ENCODE measurements at regions not wholly inside any gene's neighbourhood (a gene's known extent, or its start where the extent isn't known, plus 50 kb on each side); places are given as distances from the start of the nearest gene placed in this dataset.

DNA sequence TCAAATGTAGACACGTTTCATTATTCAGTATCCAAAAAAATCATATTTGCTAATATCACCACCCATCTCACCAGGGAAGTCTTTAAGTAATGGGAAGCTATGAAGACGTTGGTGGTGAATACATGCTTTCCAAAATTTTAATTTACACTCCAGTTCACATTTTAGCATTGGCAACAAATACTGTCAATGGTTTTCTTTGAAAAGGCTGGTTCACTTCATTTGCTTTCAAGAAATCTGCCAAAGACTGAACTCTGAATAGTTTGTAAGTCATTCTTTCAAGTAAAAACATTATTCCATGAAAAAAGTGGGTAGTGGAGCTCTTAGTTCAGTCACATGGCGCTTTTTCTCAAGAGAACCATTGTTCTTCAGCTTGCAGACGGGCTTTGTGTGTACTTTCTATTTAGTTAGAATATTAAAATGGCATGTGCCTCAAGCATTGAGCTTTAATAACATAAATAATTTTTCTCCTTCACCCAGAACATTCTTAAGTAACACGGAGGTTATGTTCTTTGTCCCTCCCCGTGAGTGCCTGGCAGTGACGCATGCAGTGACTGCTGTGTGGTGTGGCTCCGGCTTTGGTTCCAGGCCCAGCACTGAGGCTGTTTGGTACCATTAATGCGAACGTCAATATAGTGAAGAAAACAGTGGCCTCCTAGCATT lies 300.0 kb upstream of the HDAC4 start:
- DNase-seq = no peak

DNA sequence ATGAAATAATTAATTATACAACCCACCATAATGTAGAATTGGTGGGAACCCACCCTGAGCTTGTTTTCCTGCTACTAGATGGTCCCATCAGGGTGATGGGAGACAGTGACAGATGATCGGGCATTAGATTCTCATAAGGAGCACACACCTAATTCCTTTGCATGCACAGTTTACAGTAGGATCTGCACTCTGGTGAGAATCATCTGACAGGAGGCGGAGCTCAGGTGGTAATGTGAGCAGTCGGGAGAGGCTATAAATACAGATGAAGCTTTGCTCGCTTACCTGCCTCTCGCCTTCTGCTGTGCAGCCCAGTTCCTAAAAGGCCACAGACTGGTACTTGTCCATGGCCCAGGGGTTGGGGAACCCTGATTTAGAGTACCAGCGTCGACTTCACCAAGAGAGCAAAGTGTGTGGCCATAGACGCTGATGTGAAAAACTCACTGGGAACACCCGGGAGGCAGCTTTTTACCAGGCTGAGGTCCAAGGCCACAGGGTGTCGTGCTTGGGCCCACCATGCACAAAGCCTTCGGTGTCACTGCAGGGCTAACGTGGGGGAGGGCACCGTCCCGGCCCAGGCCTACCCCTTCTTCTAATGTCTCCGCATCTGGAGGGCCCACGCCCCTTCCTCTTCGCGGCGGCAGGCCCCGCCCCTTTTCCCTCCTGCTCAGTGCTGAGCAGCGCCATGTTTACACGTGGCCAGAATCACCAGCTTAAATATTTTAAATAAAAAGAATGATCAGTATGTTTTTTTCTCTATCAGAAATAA lies 296.8 kb upstream of the HDAC4 start:
- DNase-seq = no peak

DNA sequence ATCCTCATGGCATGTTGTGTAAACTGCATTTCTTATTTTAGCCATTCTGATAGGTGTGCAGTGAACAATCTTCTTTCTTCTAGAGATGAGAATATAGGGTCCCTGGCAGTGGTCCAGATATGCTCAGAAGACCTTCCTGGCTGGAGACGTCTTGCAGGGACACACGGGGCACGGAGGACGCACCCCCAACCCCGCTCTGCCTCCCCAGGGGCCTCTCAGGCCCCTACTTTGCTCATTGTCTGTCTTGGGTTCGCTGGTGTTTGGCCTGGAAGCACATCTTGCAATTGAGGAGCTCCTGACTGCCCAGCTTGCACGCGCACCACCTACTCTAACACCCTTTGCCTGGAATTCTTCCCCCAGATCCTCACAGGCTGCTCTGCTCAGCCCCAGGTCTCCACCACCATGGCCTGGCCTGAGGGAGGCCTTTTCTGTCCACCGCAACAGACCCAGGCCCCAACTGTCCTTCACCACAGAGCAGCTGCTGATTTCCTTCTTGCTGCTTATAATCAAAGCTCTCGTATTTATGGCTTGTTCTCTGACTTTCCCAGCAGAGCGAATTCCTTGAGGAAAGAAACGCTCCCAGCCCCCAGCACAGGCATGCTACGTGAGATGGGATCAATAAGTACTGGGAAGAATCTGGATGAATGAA lies 295.9 kb upstream of the HDAC4 start:
- no peak for DNase-seq

DNA sequence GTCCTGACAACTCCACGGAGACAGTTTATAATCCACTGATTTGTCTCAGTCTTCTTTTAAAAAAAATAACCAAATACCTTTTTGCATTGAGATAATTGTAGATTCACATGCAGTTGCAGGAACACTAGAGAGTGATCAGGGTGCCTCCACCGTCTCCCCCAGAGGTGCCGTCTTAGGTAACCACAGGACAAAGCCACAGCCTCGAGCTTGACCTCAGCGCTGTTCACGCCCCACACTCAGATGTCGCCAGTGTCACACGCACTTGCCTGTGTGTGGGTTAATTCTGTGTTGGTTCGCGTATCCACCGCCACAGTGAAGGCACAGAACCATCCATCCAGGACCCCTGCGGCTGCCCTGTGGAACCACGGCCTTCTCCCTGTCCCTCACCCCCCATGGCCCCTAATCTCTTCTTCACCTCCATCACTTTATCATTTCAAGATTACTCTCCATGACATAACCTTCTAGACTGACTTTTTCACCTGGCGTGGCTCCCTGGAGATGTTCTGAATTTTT lies 295.0 kb upstream of the HDAC4 start:
- DNase-seq = no peak

DNA sequence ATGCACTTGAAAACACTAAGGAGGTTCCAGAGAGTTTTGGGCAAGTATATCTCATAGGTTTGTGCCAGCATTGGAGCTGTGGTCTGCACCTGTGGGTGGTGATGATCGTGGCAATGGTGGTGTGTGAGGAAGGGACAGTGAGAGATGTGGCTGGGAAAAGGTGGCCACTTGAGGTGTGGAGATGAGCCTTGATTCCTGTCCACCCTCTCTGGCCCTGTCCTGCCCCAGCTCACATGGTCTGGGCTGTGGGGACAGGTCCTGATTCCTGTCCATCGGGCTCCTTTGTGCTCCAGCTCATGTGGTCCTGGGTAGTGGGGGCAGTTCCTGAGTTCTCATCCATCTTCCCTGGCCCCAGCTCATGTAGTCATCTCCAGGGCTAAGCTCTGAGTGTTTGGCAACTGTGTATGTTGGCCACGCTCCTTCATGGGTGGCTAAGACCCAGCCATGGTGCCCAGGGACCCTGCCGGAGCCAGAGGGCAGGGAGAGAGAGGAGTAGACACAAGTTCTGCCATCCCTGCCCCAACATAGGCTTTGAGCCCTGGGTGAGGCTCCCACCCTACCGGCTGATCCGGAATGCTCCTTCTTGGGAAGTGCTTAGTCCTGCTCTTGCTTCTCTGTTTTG lies 294.4 kb upstream of the HDAC4 start:
- DNase-seq = no peak

DNA sequence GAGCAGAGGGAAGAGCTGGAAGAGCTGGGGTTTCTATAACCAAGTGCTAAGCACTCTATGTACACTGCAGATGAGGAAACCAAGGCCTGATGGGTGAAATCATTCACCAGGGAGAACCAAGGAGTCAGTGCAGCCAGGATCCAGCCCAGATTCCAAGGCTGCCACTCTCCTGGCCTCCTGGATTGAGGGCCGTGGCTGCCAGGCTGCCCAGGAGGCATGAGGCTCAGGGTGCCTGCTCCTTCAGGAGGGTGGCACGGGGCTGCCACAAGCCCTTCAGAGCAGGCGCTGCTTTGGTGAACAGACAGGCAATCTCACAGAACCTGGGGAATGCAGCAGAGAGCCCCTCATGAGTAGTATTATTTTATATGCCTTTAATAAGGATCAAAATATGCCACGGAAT lies 293.7 kb upstream of the HDAC4 start:
- DNase-seq = no peak

DNA sequence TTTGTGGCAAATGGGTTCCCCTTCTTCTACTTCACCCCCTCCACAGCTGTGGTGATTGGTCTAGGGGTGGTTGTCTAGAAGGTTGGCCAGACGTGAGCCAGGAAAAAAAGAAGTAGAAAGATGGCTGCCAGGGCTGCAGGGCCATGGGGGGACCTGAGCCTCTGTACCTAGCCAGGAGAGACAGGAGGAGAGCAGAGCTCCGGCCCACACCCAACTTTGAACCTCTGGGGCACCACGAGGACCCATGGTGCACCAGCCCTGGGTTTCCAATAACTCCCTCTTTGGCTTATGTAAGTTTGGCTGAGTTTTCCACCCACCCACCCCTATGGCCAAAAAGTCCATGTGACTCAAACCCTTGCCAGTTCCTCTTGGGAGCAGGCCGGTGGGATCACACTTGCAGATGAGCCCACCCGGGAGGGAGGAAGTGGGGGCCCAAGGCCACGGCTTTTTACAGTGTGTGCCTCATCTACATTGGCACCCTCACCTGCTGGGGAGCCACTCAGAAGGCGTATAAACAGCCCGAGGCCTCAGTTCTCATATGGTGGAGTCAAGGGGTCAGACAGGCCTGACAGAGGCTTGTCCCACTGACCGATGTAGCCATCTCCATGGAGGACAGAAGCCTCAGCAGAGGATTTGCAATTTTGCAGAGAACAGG lies 293.1 kb upstream of the HDAC4 start:
- DNase-seq = no peak

DNA sequence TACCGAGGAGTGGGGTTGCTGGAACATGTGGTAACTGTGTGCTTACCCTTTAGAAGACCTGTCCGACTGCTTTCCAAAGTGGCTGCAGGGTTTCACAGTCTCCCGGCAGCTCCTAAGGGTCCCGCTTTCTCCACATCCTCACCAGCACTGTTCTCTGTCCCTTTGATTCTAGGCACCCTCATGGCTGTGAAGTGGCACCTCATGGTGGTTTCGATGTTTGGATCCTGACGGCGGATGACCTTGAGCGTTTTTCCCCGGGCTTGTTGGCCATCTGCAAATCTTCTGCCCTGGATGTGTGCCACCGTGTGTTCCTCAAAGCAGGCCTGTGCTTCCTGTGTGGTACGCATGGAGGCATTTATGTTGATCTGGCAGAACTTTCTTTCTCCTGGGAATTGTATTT lies 292.5 kb upstream of the HDAC4 start:
- no peak for DNase-seq

DNA sequence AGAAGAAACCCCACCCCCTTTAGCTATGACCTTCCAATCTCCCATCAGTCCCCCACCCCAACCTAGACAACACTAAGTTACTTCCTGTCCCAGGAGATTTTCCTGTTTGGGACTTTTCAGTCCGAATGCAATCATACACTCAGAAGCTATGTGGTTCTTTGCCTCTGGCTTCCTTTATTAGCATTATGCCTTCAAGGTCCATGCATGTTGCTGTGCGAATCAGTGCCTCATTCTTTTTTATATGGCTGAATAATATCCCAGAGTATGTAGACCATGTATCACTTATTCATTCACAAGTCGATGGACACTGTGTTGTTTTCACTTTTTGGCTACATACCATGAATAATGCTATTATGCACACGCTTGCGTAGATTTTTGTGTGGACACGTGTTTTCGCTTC lies 292.1 kb upstream of the HDAC4 start:
- no peak for DNase-seq

DNA sequence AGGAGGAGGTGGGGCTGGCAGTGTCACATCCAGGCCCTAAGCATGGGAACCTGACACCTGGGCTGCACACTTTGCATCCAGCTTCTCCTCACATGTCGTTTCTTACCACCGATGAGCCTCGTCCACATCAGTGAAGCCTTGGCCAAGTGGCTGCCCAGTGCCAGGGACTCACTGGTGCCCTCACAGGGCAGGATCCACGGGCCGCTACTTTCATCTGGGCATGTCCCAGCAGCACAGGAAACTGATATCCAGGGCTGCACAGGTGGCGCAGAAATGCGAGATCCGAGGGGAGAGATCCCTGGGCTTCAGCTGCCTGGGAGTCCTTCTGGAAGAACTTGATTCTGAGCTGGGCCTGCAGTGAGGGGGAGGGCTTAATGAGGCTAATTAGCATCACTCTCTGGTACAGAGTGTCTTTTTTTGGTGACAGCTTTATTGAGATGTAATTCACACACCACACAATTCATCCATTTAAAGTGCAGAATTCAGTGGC lies 291.6 kb upstream of the HDAC4 start:
- no peak for DNase-seq

DNA sequence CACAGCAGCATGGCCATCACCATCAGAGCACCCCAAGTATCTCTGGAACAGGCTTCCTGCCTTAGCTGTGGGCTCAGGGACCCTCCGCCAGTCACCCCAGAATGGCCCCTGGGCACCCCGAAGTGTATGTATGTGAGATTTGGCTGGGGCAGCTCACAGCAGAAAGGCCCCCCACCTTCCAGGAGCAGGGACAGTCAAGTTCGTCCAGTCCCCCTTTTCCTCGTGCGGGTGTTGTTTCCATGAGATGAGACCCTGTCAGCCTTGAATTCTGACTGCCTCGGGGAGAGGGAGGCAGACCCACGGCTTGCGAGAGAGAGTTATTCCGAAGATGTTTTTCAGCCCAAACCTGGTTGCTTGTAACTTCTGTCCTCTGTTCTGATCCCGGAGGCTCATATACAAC lies 290.9 kb upstream of the HDAC4 start:
- DNase-seq = no peak

DNA sequence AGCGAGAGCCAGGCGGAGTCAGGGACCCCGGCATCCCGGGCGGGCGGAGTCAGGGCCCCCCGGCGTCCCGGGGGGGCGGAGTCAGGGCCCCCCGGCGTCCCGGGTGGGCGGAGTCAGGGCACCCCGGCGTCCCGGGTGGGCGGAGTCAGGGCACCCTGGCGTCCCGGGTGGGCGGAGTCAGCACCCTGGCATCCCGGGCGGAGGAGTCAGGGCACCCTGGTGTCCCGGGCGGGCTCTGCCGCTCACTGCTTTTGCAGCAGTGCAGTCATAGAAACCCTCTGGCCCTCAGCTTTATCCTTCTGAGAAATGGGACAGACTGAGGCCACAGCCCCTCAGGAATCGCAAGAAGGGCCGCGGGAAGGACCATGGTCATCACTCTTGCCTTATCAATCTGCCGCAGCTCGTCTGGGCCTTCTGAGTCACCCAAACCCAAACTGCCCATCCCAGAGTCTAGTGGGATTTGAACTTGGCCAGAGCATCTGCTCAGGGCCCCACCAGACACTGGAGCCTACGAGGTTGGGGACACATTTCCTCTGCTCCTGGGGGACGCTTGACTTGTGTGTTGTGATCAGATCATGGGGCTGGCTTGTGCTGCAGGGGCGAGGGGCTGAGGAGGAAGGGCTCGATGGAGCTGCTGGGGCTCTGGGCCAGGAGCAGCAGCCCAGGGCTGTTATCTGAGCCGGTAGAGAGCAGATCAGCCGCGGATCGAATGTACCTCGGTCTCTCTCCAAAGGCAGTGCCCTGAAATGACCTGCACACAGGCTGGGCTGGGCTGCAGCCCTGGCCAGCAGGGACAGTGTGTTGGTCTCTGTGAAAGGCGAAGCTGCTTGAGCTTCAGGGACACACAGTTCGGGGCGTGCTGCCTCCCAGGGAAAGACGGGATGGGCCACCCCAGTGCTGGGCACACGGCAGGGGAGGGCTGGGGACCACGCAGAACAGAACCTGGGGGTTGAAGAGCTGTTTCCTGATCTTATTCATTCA lies 290.1 kb upstream of the HDAC4 start:
- DNase-seq = no peak

DNA sequence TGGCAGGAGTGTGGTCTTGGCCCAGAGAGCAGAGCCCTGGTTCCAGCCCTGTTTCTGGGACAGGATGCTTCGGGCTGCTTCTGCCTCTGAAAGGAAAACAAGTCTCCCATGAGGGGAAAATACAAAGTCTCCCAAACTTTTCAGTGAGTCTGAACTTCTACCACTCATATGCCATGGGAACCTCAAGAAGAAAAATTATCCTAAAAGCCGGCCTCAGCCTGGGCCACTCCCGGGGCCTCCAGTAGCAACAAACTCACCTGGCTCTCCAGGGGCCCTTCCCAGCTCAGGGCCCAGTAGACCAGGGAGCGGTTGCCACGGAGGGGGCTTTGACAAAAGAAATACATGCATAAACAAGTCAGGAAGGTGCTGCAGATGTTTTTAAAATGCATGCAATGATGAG lies 289.2 kb upstream of the HDAC4 start:
- no peak for DNase-seq

DNA sequence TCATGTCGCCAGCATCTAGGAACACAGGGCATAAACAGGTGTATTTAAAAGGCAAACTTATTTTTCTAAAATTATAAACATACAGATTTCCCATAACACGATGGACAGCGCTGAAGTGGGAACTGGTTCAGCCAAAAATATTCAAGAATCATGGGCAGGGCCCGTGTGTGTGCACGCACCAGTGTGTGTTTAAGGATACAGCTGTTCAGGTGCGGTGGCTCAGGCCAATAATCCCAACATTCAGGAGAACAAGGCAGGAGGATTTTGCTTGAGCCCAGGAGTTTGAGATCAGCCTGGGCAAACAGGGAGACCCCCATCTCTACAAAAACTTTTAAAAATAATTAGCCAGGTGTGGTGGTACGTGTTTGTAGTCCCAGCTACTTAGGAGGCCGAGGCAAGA lies 288.6 kb upstream of the HDAC4 start:
- no peak for DNase-seq

DNA sequence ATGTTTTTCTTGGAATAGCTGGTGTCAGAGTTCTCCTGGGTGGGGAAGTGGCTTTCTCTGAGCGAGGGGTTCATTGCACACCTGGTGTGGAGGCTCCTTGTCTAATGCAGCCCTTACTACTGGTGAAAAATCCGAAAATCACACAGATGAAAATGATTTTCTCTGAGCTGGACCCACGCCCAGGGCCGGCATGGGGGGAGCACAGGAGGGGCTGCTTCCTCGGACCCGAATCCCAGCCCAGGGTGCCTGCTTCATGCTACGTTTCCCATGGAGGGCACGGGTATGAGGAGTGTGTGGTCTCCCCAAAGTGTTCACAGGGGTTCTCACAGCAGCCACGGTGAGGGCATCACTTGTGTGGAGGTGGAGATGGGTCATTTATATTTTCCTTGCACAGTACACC lies 288.0 kb upstream of the HDAC4 start:
- DNase-seq = no peak

DNA sequence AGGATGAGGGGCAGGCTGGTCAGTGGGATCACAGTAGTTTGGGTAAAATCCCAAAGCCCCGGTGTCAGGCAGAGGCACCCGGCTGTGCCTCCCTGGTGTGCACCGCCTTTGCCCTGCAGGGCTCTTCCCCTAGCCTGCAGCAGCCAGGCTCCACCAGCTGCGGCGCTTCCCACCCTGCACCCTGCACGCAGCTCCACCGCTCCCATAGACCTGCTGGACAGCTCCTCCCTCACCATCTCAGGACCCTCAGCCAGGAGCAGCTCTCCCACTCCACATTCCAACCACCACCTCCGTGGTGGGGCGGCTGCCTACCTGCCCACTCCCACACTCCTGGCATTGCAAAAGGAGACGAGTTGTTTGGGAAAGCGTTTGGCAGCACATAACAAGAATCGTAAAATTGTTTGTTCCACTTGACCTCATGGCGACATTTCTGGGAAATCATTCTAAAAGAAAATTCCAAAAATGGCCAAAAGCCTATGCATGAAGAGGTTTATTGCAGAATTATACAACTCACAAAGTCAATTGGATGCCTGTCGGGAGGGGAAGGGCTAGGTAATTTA lies 287.4 kb upstream of the HDAC4 start:
- DNase-seq = no peak

DNA sequence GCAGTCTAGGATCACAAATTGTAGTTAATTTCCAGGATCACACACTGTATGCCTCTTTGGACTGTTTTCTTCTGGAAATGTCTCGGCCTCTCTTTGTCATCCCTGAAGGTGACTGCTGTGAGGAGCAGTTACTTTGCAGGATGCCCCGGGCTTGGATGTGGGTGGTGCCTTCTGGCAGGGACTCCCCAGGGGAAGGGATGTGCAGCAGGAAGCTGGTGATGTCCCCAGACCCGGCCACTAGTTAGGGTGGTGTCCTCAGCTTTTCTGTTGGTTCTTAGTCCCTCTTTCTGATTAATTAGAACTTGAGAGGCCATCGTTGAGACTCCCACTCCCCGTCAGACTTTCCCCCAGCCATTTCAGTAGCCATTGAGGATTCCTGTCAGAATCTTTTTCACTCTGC lies 286.6 kb upstream of the HDAC4 start:
- no peak for DNase-seq

DNA sequence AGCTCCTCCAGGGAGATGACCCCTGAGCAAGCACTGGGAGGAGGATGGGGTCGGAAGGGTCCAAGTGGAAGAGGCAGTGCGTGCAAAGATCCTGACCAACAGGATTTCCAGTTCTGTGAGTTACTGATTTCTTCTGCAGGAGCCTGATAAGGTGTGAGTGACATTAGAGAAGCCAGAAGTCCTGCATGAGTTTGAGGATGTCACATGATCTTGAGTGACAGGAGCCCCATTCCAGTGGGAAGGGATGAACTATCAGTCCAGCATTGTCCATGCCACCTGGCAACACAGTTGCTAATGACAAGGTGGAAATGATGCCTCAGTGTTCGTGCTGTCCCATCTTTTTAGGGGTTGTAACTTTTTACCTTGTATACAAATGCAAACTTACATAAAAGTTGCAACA lies 285.1 kb upstream of the HDAC4 start:
- no peak for DNase-seq

DNA sequence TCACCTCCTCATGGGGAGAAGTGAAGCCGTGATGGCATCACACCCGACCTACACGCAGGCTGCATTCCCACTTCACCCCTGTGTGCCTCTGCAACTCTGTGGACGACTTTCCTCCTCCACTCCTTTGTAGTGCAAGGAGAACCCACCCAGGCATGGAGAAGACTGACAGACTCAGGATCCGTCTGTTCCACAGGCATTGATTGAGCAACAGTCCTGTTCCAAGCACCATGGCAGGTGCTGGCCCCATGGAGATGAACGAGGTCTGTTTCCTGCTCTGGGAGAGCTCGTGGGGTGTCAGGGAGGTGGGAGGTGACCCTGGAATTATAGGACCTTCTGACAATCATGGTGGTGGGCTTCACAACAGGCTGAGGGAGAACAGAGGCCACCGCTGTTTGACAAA lies 284.7 kb upstream of the HDAC4 start:
- DNase-seq = no peak

DNA sequence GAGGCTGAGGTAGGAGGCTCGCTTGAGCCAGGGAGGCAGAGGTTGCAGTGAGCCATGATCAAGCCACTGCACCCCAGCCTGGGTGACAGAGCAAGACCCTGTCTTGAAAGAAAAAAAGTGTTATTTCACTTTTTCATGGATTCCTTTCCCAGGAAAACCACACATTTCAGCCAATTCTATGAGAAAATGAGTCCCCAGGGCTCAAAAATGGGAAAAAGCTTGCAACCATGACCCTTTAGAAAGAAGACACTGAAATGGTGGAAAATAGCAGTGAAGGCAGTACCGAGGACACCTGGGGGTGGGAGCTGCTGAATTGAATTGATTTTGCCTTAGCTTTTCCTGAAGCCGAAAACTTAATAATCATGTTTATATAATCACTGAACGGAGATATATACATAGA lies 284.2 kb upstream of the HDAC4 start:
- DNase-seq = no peak

DNA sequence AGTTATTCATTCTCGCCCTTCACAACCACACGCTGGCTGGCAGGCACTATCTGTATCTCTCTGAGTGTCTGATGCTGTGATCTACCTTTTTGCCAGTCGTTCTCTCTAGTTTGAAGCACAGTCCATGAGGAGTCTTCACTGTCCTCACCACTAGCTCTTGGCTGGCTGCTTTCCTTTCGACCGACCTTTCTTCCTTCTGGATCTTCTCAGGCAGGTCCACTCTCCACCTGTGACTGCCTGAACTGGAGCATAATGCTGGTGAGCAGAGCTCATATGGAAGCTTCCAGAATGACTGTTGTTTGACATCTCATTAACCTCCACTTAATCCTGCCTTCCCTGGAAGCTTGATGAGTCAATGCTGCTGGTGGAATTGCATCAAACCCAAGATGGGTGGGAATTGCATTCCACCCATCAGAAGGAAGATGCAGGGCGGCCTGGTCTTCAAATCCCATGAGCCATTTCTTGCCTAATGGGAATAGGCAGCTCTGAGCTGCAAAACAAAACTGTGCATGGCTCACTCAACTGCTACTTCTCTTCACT lies 283.5 kb upstream of the HDAC4 start:
- DNase-seq = no peak

Data from activated CD4-positive, alpha-beta T cell treated with anti-CD3 and anti-CD28 coated beads, Interleukin-2, amount 50 U/mL, for 16 hours (primary cell).